ENCODE measurements at regions not wholly inside any gene's neighbourhood (a gene's known extent, or its start where the extent isn't known, plus 50 kb on each side); places are given as distances from the start of the nearest gene placed in this dataset.

GRCh38 chr2:348361-348916, 60.5 kb upstream of the ALKAL2 start:
- no peak for DNase-seq (ENCODE audit: low spot score)

DNA sequence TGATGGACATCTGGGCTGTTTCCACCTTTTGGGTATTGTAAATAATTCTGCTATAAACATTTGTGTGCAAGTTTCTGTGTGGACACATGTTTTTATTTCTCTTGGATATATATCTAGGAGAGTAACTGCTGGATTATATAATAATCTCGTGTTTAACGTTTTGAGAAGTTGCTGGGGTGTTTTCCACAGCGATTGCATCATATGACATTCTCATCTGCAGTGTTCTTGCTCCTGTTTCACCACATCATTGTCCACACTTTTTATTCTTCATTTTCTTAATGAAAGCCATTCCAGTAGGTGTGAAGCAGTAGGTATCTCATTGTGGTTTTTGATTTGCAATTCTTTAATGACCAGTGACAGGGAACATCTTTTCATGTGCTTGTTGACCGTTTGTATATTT, 56.9 kb upstream of the ALKAL2 start:
- DNase-seq (ENCODE audit: low spot score), result no peak

- DNase-seq (ENCODE audit: low spot score), result no peak
Observed at GRCh38 chr2:343355-343754, 55.5 kb upstream of the ALKAL2 start.

GRCh38 chr2:341912-342311, 54.0 kb upstream of the ALKAL2 start:
- no peak for DNase-seq (ENCODE audit: low spot score)

DNA sequence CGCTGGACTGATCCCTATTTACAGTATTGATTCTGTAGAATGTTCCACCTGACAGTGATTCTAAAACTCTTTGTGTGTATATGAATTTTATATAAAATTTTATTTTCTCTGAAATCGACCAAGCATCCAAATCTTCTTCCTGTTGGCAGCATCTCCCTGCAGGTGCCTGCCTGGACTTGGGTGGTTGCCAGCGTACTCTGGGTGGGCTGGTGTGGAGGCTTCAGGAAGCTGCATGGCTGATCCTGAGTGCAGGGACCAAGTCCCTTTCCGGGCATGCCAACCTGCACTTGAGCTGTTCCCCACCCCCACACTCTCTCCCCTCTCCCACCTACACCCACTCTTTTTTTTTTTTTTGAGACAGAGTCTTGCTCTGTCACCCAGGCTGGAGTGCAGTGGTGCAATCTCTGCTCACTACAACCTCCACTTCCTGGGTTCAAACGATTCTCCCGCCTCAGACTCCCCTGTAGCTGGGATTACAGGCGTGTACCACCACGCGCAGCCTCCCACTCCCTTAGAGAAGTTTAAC, 53.2 kb upstream of the ALKAL2 start:
- no peak for DNase-seq (ENCODE audit: low spot score)
